M059J (cell line): ENCODE measurements at regions not wholly inside any gene's neighbourhood (a gene's known extent, or its start where the extent isn't known, plus 50 kb on each side); places are given as distances from the start of the nearest gene placed in this dataset.
A peak's percentile ranks its signal among the peaks of the same experiment; 100 is the strongest.

ENCODE experiments used
- DNase-seq: peaks from one replicate; pipeline ENCODE4 v3.0.0-alpha.2; 2012; ENCODE audit warnings: low read depth

- no peak for DNase-seq
These were observed 160.2 kb downstream of the FAM170A start for GRCh38 chr5:119789406-119790117.

DNA sequence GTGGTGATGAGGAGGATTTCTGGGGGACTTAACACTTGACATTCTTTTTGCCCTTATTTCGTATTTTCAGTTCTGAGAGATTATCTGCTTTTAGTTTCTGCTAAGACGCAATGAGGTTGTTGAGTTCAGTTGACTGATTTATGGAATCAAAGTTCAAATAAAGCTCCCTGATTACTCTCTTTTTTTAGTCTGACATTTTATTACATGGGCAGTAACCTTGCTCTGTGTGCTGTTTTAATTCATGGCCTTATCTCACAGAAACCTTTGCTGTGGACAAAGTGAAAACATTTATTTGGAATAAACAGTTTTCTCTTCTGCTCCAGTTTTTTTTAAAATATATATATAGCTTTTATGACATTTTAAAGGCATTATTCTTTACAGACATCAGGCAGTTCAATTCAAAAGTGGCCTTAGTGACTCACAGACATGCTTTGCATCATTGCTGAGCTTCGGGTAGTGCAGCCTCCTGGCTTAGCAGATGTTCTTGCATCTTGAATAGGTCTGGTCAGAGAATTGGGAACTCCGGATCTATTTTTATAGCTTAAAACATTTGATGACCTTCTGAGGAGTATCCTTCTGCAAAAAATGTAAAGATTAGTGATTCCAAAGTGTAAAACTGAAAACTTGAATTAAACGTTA is 162.9 kb downstream of the FAM170A start:
- no peak for DNase-seq

DNA sequence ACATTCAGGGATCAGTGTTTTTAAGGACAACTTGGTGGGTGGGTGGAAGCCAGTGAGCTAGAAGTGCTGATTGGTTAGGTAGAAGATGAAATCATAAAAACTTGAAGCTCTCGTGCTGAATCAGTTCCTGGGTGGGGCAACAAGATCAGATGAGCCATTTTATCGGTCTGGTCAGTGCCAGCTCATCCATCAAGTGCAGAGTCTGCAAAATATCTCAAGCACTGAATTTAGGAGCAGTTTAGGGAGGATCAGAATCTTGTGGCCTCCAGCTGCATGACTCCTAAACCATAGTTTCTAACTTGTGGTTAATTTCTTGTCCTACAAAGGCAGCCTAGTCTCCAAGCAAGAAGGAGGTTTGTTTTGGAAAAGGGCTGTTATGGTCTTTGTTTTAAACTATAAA is 166.4 kb downstream of the FAM170A start:
- DNase-seq, result peak; percentile 24

- no peak for DNase-seq
These were observed 172.2 kb downstream of the FAM170A start for GRCh38 chr5:119801570-119801969.

DNA sequence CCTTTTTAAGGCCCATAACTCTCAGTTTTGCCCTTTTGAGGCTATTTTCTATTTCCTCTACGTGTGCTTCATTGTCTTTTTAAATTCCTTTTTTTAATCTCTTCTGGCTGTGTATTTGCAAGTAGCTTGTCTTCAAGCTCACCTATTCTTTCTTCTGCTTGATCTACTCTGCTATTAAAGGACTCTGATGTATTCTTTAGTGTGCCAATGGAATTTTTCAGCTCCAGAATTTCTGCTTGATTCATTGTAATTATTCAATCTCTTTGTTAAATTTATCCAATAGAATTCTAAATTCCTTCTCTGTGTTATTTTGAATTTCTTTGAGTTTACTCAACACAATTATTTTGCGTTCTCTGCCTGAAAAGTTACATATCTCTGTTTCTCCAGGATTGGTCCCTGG is 178.7 kb downstream of the FAM170A start:
- DNase-seq, result no peak

- no peak for DNase-seq
These were observed 179.1 kb downstream of the FAM170A start for GRCh38 chr5:119808474-119808873.

DNA sequence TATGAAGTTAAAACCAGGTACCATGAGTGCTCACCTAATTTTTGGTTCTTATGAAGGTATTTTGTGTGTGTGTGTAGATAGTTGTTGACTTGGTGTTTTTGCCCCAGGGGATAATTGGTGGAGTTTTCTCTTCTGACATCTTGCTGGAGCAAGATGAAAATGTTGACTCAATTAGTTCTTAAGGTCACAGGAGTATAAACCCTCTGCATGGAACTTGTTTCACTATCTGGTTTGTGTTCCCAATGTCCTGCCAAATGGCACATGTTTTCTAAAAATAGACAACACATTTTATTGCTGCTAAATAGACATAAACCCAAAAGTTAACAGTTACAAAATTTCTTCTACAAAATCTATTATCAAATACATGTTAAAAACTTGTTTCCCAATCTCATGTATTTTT is 180.9 kb downstream of the FAM170A start:
- no peak for DNase-seq

GRCh38 chr5:119811458-119811857 is 182.1 kb downstream of the FAM170A start:
- DNase-seq, result no peak

DNA sequence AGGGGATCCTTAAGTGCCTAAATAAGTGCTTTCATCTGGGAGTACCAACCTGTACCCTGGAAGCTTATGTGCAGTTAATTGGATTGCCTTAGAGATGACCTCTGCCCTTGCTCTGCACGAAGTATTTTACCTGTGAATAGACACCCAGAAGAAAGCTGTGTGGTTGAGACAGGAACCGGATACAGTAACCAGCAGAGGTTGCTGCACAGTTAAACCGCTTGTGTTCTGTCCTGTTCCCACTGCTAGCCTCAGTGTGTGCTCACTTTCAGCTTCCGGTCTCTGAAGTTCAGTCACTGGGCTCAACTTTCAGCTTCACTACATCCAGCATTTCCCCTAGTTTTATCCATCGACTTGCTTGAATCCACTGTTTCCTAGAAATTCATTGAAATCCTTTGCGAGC is 185.3 kb downstream of the FAM170A start:
- no peak for DNase-seq

DNA sequence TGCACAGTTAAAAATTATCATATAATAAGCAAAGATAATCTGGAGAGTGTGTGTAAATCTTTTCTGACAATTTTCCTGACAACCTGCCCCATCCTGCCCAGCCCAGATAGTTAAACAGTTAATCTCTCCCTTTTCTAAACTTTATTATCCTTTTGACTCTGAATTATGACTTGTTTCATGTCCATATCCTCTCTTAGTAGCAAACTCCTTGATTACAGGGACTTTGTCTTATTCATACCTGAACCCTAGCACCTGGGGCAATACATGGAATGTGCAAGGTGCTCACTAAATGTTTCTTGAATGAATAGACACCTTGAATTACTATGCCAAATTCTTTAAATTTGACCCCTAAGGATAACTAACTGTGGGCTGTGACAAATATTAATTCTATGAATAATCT is 186.7 kb downstream of the FAM170A start:
- DNase-seq, result no peak

- no peak for DNase-seq
These were observed 190.7 kb downstream of the FAM170A start for GRCh38 chr5:119820016-119820415.

GRCh38 chr5:119820608-119821007 is 191.2 kb downstream of the FAM170A start:
- no peak for DNase-seq

GRCh38 chr5:119828541-119828940 is 199.2 kb downstream of the FAM170A start:
- no peak for DNase-seq

GRCh38 chr5:119829341-119829740 is 200.0 kb downstream of the FAM170A start:
- DNase-seq, result no peak

- no peak for DNase-seq
These were observed 203.8 kb downstream of the FAM170A start for GRCh38 chr5:119833176-119833575.

DNA sequence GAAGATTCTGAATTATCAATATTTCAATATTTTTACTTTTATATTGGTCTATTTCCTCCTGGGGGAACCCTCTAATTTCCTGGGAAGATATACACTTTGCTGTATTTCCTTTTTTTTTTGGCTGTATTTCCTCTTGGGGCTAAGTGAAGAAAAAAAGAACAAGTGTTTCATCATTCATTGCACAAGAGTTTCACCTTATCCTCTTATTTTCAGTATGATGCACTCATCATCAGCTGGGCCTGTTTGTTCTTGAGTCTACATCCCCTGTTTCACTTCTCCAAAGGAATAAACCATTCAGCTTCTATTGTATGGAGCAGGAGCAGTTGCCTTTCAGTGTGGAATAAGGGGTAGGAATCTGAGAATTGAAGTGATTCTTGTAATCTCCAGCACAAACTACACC is 210.8 kb downstream of the FAM170A start:
- DNase-seq, result no peak

DNA sequence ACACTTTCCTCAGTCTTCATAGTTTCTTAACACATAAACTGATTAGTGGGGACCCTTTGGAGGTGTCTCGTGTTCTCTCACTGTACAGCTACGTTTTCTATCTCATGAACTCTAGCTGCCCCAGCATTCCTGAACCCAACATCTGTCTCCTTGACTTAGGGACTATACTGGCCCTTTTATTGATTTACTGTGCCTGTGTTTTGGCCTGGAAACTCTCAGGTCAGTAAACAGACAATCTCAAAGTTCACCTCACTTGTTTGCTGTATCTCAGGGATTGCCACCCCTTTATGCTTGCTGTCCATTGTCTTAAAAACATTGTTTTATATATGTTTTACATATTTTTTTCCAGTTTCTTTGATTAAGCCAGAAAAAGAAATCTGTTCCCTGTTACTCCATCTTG is 222.8 kb downstream of the FAM170A start:
- DNase-seq, result no peak

DNA sequence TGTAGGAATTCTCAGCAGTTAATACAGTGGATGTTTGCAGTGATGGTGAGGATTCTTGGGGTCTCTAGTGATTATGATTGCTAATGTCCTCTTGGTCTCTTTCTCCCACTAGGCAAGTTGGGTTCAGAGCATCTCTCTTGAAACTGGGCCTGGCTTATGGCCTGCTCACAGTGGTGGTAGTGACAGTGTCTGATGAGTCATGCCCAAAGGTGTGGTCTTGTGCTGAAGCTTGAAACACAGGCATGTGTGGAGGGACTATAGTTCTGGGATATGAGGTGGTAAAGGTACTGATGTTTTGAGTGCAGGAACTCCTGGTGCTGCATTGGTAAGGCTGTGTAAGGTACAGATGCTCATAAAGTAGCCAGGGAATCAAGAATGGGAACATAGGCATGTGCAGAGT is 231.1 kb downstream of the FAM170A start:
- no peak for DNase-seq

DNA sequence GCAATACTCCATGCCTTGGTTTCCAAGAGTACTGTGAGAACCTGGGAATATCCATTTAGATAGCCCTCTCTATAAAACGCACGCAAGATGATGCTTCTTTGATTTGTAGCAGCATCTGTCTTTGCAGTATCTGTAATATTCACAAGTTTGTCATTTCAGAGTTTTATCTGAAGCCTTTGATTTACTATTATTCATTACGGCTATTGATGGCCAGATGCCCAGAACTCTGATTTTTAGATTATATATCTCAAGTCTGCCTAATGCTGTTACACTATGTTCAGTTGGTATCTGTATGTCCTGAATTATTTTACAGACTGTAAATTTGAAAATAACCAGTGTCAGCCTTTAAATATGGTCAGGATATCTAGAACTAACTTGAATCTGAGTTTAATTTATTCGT is 233.3 kb downstream of the FAM170A start:
- DNase-seq, result no peak

- DNase-seq, result no peak
These were observed 234.9 kb downstream of the FAM170A start for GRCh38 chr5:119864286-119864685.

GRCh38 chr5:119873611-119874010 is 244.3 kb downstream of the FAM170A start:
- no peak for DNase-seq

GRCh38 chr5:119876522-119876921 is 247.2 kb downstream of the FAM170A start:
- DNase-seq, result no peak

DNA sequence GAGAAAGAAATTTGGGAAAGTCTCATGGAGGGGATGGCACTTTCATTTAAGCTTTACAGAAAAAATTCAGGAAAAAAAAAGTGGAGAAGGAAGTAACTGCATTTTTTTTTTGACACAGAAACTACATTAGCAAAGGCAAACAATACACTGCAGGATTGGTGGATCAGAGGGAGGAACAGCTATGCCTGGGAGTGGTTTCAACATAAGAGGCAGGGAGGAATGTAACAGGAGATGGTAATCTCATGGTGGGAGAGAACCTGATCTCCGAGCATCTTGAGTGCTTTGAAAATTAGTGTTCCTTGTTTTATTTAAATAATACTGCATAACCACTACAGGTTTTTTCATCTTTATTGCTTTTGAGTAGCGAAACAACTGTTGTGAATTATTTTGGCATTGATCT is 249.4 kb downstream of the FAM170A start:
- no peak for DNase-seq

- DNase-seq, result no peak
These were observed 250.1 kb downstream of the FAM170A start for GRCh38 chr5:119879446-119879845.
